ENCODE measurements at regions not wholly inside any gene's neighbourhood (a gene's known extent, or its start where the extent isn't known, plus 50 kb on each side); places are given as distances from the start of the nearest gene placed in this dataset.

- H3K4me3 ChIP-seq (ENCODE audit: low read depth, low read length) = no peak overlapping the region
- no peak for DNase-seq
- in situ Hi-C loops (cut with HindIII; ENCODE audit: low pct_ligation_motif_present, low sequenced_read_pairs) = no loop called here
- H3K27me3 ChIP-seq (replicated peaks) = no peaks in the 10 kb centered on the region
- H3K27ac ChIP-seq = no peak overlapping the region
- no peaks in the 10 kb centered on the region for H3K36me3 ChIP-seq (replicated peaks)
- TF ChIP-seq, protein P1, sequence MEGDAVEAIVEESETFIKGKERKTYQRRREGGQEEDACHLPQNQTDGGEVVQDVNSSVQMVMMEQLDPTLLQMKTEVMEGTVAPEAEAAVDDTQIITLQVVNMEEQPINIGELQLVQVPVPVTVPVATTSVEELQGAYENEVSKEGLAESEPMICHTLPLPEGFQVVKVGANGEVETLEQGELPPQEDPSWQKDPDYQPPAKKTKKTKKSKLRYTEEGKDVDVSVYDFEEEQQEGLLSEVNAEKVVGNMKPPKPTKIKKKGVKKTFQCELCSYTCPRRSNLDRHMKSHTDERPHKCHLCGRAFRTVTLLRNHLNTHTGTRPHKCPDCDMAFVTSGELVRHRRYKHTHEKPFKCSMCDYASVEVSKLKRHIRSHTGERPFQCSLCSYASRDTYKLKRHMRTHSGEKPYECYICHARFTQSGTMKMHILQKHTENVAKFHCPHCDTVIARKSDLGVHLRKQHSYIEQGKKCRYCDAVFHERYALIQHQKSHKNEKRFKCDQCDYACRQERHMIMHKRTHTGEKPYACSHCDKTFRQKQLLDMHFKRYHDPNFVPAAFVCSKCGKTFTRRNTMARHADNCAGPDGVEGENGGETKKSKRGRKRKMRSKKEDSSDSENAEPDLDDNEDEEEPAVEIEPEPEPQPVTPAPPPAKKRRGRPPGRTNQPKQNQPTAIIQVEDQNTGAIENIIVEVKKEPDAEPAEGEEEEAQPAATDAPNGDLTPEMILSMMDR (IDR thresholded peaks at IDR 0.05; ENCODE audit: low read depth, low read length, missing control alignments) = no peak
These were observed 161.2 kb downstream of the IRX5 start for GRCh38 chr16:55091871-55092230.

DNA sequence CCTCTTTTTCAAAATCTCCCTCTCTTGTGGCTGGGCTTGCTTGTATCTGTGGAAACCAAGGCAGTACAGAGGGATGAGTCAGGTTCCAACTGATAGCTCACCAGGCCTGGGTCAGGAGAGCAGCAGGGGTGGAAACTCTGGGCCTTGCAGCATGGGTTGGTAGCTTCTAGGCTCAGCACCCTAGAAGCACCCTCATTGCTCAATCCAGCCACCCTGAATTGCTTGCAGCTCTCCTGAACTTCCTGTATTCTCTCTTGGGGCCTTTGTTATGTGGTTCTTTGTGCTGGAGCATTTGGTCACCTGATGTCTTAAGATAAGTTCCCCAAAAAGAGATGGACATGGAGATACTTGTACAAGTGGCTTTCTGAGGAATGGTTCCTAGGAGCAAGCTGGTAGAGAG is 169.4 kb downstream of the IRX5 start:
- in situ Hi-C loops (cut with HindIII; ENCODE audit: low pct_ligation_motif_present, low sequenced_read_pairs) = no loop called here
- no peaks in the 10 kb centered on the region for H3K36me3 ChIP-seq (replicated peaks)
- H3K4me3 ChIP-seq (ENCODE audit: low read depth, low read length) = no peak overlapping the region
- TF ChIP-seq, protein P1 (IDR thresholded peaks at IDR 0.05; ENCODE audit: low read depth, low read length, missing control alignments) = no peak
- no peak for DNase-seq
- H3K27me3 ChIP-seq (replicated peaks) = no peaks in the 10 kb centered on the region
- no peak overlapping the region for H3K27ac ChIP-seq

GRCh38 chr16:55101026-55101425 is 170.4 kb downstream of the IRX5 start:
- no peak for DNase-seq
- TF ChIP-seq, protein P1 (IDR thresholded peaks at IDR 0.05; ENCODE audit: low read depth, low read length, missing control alignments) = no peak
- in situ Hi-C loops (cut with HindIII; ENCODE audit: low pct_ligation_motif_present, low sequenced_read_pairs) = no loop called here
- H3K27me3 ChIP-seq (replicated peaks) = no peaks in the 10 kb centered on the region
- H3K4me3 ChIP-seq (ENCODE audit: low read depth, low read length) = no peak overlapping the region
- H3K36me3 ChIP-seq (replicated peaks) = no peaks in the 10 kb centered on the region
- H3K27ac ChIP-seq = no peak overlapping the region

GRCh38 chr16:55102077-55102476 is 171.4 kb downstream of the IRX5 start:
- no peak for DNase-seq
- TF ChIP-seq, protein P1 (IDR thresholded peaks at IDR 0.05; ENCODE audit: low read depth, low read length, missing control alignments) = no peak
- no peak overlapping the region for H3K27ac ChIP-seq
- no peaks in the 10 kb centered on the region for H3K27me3 ChIP-seq (replicated peaks)
- in situ Hi-C loops (cut with HindIII; ENCODE audit: low pct_ligation_motif_present, low sequenced_read_pairs) = no loop called here
- no peaks in the 10 kb centered on the region for H3K36me3 ChIP-seq (replicated peaks)
- no peak overlapping the region for H3K4me3 ChIP-seq (ENCODE audit: low read depth, low read length)

- in situ Hi-C loops (cut with HindIII; ENCODE audit: low pct_ligation_motif_present, low sequenced_read_pairs) = no loop called here
- TF ChIP-seq, protein P1 (IDR thresholded peaks at IDR 0.05; ENCODE audit: low read depth, low read length, missing control alignments) = no peak
- no peak overlapping the region for H3K27ac ChIP-seq
- no peak overlapping the region for H3K4me3 ChIP-seq (ENCODE audit: low read depth, low read length)
- H3K36me3 ChIP-seq (replicated peaks) = no peaks in the 10 kb centered on the region
- no peak for DNase-seq
- no peaks in the 10 kb centered on the region for H3K27me3 ChIP-seq (replicated peaks)
These were observed 171.9 kb downstream of the IRX5 start for GRCh38 chr16:55102531-55102930.

DNA sequence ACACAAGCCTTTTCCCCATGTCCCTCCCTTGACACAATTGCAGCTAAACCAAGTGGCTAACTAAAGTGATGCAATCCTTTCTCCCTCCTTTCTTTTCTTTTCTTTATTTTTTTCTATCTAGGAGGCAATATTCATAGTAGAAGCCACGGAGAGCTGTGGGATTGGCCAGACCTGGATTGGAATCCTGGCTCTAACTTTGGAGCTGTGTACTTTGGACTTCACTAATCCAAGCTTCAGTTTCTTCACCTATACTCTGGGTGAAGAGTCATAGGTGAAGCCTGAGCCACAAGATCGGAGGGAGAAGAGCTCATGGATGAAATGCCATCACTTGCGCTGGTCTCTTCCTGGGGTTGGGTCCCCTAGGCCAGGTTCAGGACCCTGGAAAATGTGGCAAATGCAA is 177.2 kb downstream of the IRX5 start:
- Histone ChIP-seq H3K27ac (no peak overlapping the region), H3K27me3 (replicated peaks) (no peaks in the 10 kb centered on the region), H3K36me3 (replicated peaks) (no peaks in the 10 kb centered on the region), H3K4me3 (ENCODE audit: low read depth, low read length) (no peak overlapping the region)
- TF ChIP-seq, protein P1 (IDR thresholded peaks at IDR 0.05; ENCODE audit: low read depth, low read length, missing control alignments) = no peak
- in situ Hi-C loops (cut with HindIII; ENCODE audit: low pct_ligation_motif_present, low sequenced_read_pairs) = no loop called here
- DNase-seq = no peak

All from brain microvascular endothelial cell (primary cell).